SHP77 (cell line): ENCODE measurements at regions not wholly inside any gene's neighbourhood (a gene's known extent, or its start where the extent isn't known, plus 50 kb on each side); places are given as distances from the start of the nearest gene placed in this dataset.
A peak's percentile ranks its signal among the peaks of the same experiment; 100 is the strongest.
"Not testable (repeated sequence)": the region's sequence is repeated elsewhere in the genome, so short reads cannot be mapped to it uniquely, and the experiment has no call there.

Source experiments
- DNase-seq, 2 experiments: peaks; one replicate each; lab custom pipeline; 2025; lab: John Stamatoyannopoulos, UW

GRCh38 chr2:180927030-180927686 lies 53.2 kb upstream of the UBE2E3 start:
- no peak for DNase-seq

GRCh38 chr2:180925700-180926099 lies 54.7 kb upstream of the UBE2E3 start:
- DNase-seq, result no peak

GRCh38 chr2:180924063-180924462 lies 56.3 kb upstream of the UBE2E3 start:
- no peak for DNase-seq

- DNase-seq, result no peak
Measured at GRCh38 chr2:180910831-180911665, 69.4 kb upstream of the UBE2E3 start.

- no peak for DNase-seq
Measured at GRCh38 chr2:180907731-180908130, 72.7 kb upstream of the UBE2E3 start.

- DNase-seq, result peak; percentile 82 to 91
Measured at GRCh38 chr2:180905461-180905860, 74.9 kb upstream of the UBE2E3 start.

- DNase-seq, result peak; percentile 94
Measured at GRCh38 chr2:180905002-180905401, 75.4 kb upstream of the UBE2E3 start.

GRCh38 chr2:180901331-180901730 lies 79.1 kb upstream of the UBE2E3 start:
- DNase-seq, result no peak

- DNase-seq, result no peak
Measured at GRCh38 chr2:180893752-180894151, 86.7 kb upstream of the UBE2E3 start.

- DNase-seq, result no peak
Measured at GRCh38 chr2:180892091-180892490, 88.3 kb upstream of the UBE2E3 start.

- no peak for DNase-seq
Measured at GRCh38 chr2:180891360-180891759, 89.0 kb upstream of the UBE2E3 start.

- DNase-seq, result no peak
Measured at GRCh38 chr2:180890781-180891180, 89.6 kb upstream of the UBE2E3 start.

GRCh38 chr2:180882959-180883358 lies 97.4 kb upstream of the UBE2E3 start:
- DNase-seq, result no peak

GRCh38 chr2:180876506-180876905 lies 103.9 kb upstream of the UBE2E3 start:
- no peak for DNase-seq

- DNase-seq, result no peak
Measured at GRCh38 chr2:180873219-180873618, 107.2 kb upstream of the UBE2E3 start.

- not testable (repeated sequence) for DNase-seq
Measured at GRCh38 chr2:180872781-180873180, 107.6 kb upstream of the UBE2E3 start.

GRCh38 chr2:180872255-180872654 lies 108.2 kb upstream of the UBE2E3 start:
- DNase-seq, result no peak

- DNase-seq, result no peak
Measured at GRCh38 chr2:180871649-180872048, 108.8 kb upstream of the UBE2E3 start.

GRCh38 chr2:180849851-180850250 lies 130.6 kb upstream of the UBE2E3 start:
- no peak for DNase-seq

- DNase-seq, result no peak
Measured at GRCh38 chr2:180848393-180848792, 132.0 kb upstream of the UBE2E3 start.

- no peak for DNase-seq
Measured at GRCh38 chr2:180846756-180847472, 133.5 kb upstream of the UBE2E3 start.

- DNase-seq, result no peak
Measured at GRCh38 chr2:180842461-180842860, 137.9 kb upstream of the UBE2E3 start.

GRCh38 chr2:180840641-180841040 lies 139.8 kb upstream of the UBE2E3 start:
- no peak for DNase-seq
